HG02840 (cell line): ENCODE measurements at regions not wholly inside any gene's neighbourhood (a gene's known extent, or its start where the extent isn't known, plus 50 kb on each side); places are given as distances from the start of the nearest gene placed in this dataset.
"Not testable (repeated sequence)": the region's sequence is repeated elsewhere in the genome, so short reads cannot be mapped to it uniquely, and the experiment has no call there.

Experiments
- ATAC-seq: cut with Tn5 transposase; IDR thresholded peaks from one replicate; pipeline ENCODE4 v1.9.1; 2021; ENCODE audit warnings: mild to moderate bottlenecking, moderate library complexity, moderate number of reproducible peaks; ENCODE audit not compliant: unreplicated experiment, low FRiP score

- no peak for ATAC-seq
These were observed 186.6 kb upstream of the OTX2 start for GRCh38 chr14:56996721-56997399.

GRCh38 chr14:56995010-56995409, 184.7 kb upstream of the OTX2 start:
- no peak for ATAC-seq

- no peak for ATAC-seq
These were observed 182.1 kb upstream of the OTX2 start for GRCh38 chr14:56992332-56992820.

- not testable (repeated sequence) for ATAC-seq
These were observed 180.8 kb upstream of the OTX2 start for GRCh38 chr14:56990991-56991627.

GRCh38 chr14:56989359-56989758, 179.1 kb upstream of the OTX2 start:
- no peak for ATAC-seq

- no peak for ATAC-seq
These were observed 169.7 kb upstream of the OTX2 start for GRCh38 chr14:56979936-56980335.

- ATAC-seq: no peak
These were observed 165.9 kb upstream of the OTX2 start for GRCh38 chr14:56976211-56976610.

- no peak for ATAC-seq
These were observed 165.2 kb upstream of the OTX2 start for GRCh38 chr14:56975521-56975920.

- no peak for ATAC-seq
These were observed 162.7 kb upstream of the OTX2 start for GRCh38 chr14:56972948-56973347.

GRCh38 chr14:56964895-56965294, 154.6 kb upstream of the OTX2 start:
- ATAC-seq: no peak

GRCh38 chr14:56963381-56963780, 153.1 kb upstream of the OTX2 start:
- ATAC-seq: no peak

- ATAC-seq: no peak
These were observed 152.3 kb upstream of the OTX2 start for GRCh38 chr14:56962444-56963080.

GRCh38 chr14:56959869-56960268, 149.6 kb upstream of the OTX2 start:
- ATAC-seq: no peak

- ATAC-seq: no peak
These were observed 148.8 kb upstream of the OTX2 start for GRCh38 chr14:56959121-56959520.

GRCh38 chr14:56956182-56956581, 145.9 kb upstream of the OTX2 start:
- ATAC-seq: no peak

GRCh38 chr14:56955745-56956144, 145.5 kb upstream of the OTX2 start:
- no peak for ATAC-seq

GRCh38 chr14:56953884-56954283, 143.6 kb upstream of the OTX2 start:
- no peak for ATAC-seq

GRCh38 chr14:56952766-56953473, 142.6 kb upstream of the OTX2 start:
- no peak for ATAC-seq

- ATAC-seq: no peak
These were observed 139.5 kb upstream of the OTX2 start for GRCh38 chr14:56949828-56950227.

- no peak for ATAC-seq
These were observed 135.0 kb upstream of the OTX2 start for GRCh38 chr14:56945291-56945690.

GRCh38 chr14:56944397-56944796, 134.1 kb upstream of the OTX2 start:
- ATAC-seq: no peak
